DMS153 treated with DMSO at 0.1 percent for 48 hours (cell line): ENCODE measurements at regions not wholly inside any gene's neighbourhood (a gene's known extent, or its start where the extent isn't known, plus 50 kb on each side); places are given as distances from the start of the nearest gene placed in this dataset.

ENCODE experiments used
- DNase-seq: peaks from one replicate; lab custom pipeline; 2025; ENCODE audit not compliant: unreplicated experiment; lab: John Stamatoyannopoulos, UW

GRCh38 chr14:71589609-71590008 lies 342.6 kb upstream of the RGS6 start:
- no peak for DNase-seq

GRCh38 chr14:71590131-71590530 lies 342.1 kb upstream of the RGS6 start:
- no peak for DNase-seq

GRCh38 chr14:71591231-71591630 lies 341.0 kb upstream of the RGS6 start:
- DNase-seq: no peak

GRCh38 chr14:71591929-71592328 lies 340.3 kb upstream of the RGS6 start:
- no peak for DNase-seq

- DNase-seq: no peak
These were observed 339.9 kb upstream of the RGS6 start for GRCh38 chr14:71592361-71592760.

GRCh38 chr14:71593966-71594365 lies 338.3 kb upstream of the RGS6 start:
- no peak for DNase-seq

GRCh38 chr14:71594821-71595220 lies 337.4 kb upstream of the RGS6 start:
- no peak for DNase-seq

- no peak for DNase-seq
These were observed 336.8 kb upstream of the RGS6 start for GRCh38 chr14:71595441-71595840.

GRCh38 chr14:71597287-71597920 lies 334.8 kb upstream of the RGS6 start:
- DNase-seq: no peak

GRCh38 chr14:71597955-71598660 lies 334.1 kb upstream of the RGS6 start:
- no peak for DNase-seq

GRCh38 chr14:71600309-71600708 lies 331.9 kb upstream of the RGS6 start:
- no peak for DNase-seq

- no peak for DNase-seq
These were observed 329.7 kb upstream of the RGS6 start for GRCh38 chr14:71602524-71602923.

- no peak for DNase-seq
These were observed 328.0 kb upstream of the RGS6 start for GRCh38 chr14:71604231-71604630.

GRCh38 chr14:71606064-71606463 lies 326.2 kb upstream of the RGS6 start:
- DNase-seq: no peak

GRCh38 chr14:71606575-71606974 lies 325.7 kb upstream of the RGS6 start:
- no peak for DNase-seq

GRCh38 chr14:71607056-71607455 lies 325.2 kb upstream of the RGS6 start:
- no peak for DNase-seq

- DNase-seq: no peak
These were observed 322.1 kb upstream of the RGS6 start for GRCh38 chr14:71610149-71610548.

GRCh38 chr14:71610797-71611196 lies 321.4 kb upstream of the RGS6 start:
- DNase-seq: no peak

- DNase-seq: no peak
These were observed 319.1 kb upstream of the RGS6 start for GRCh38 chr14:71613168-71613567.

GRCh38 chr14:71616013-71616412 lies 316.2 kb upstream of the RGS6 start:
- no peak for DNase-seq

GRCh38 chr14:71618047-71618446 lies 314.2 kb upstream of the RGS6 start:
- DNase-seq: no peak

- no peak for DNase-seq
These were observed 313.5 kb upstream of the RGS6 start for GRCh38 chr14:71618716-71619115.

GRCh38 chr14:71619472-71619871 lies 312.8 kb upstream of the RGS6 start:
- no peak for DNase-seq
